Right lobe of liver (tissue), 6 donors: ENCODE measurements at regions not wholly inside any gene's neighbourhood (a gene's known extent, or its start where the extent isn't known, plus 50 kb on each side); places are given as distances from the start of the nearest gene placed in this dataset.

Experiments
- ATAC-seq, 4 donors: fragments of 200-7000 bp; cut with Tn5 transposase; one replicate each; pipeline ENCODE4 v1.9.1; 2020; ENCODE audit warnings: mild to moderate bottlenecking in 4 of 4, moderate library complexity in 4 of 4
- DNase-seq, 3 donors: peaks; one replicate each; pipeline ENCODE4 v3.0.0-alpha.2; 2020
- H3K27ac ChIP-seq, 3 donors: fragments of 200-600 bp; one replicate each; pipeline ENCODE4 v1.8.0; 2022
- H3K27me3 ChIP-seq, 2 donors: fragments of 200-600 bp; one replicate each; pipeline ENCODE4 v1.8.0; 2022
- H3K36me3 ChIP-seq, 4 donors: fragments of 200-600 bp; sonication (generic) in 1 of 4; one replicate each; pipeline versions ENCODE4 v1.5.1 to v1.8.0; 2017 to 2022; ENCODE audit warnings: control low read depth in 1 of 4
- H3K4me1 ChIP-seq, 4 donors: fragments of 200-600 bp; sonication (generic) in 1 of 4; one replicate each; pipeline versions ENCODE4 v1.5.1 to v1.8.0; 2017 to 2022; ENCODE audit warnings: control low read depth in 1 of 4
- H3K4me3 ChIP-seq, 3 donors: fragments of 200-600 bp; one replicate each; pipeline ENCODE4 v1.8.0; 2022
- H3K9me3 ChIP-seq, 4 donors: fragments of 200-600 bp; sonication (generic) in 1 of 4; one replicate each; pipeline versions ENCODE4 v1.5.1 to v1.8.0; 2017 to 2022; ENCODE audit warnings: control low read depth in 1 of 4
- CTCF ChIP-seq, 4 donors: fragments of 200-600 bp in 3 of 4; fragments of 450-650 bp in 1 of 4; IDR thresholded peaks; one replicate each; pipeline versions ENCODE4 v1.5.1 to v1.8.0; 2016 to 2022; ENCODE audit warnings: antibody characterized with exemption in 4 of 4, mild to moderate bottlenecking in 2 of 4
- POLR2A ChIP-seq: fragments of 450-650 bp; IDR thresholded peaks from one replicate; pipeline ENCODE4 v1.6.1; 2017; ENCODE audit warnings: antibody characterized with exemption, mild to moderate bottlenecking
- WGBS: methylation state at CpG from one replicate; pipeline ENCODE4 v1.1.6; 2018; ENCODE audit warnings: low coverage, low lambda C conversion rate; ENCODE audit not compliant: insufficient coverage; ENCODE audit errors: missing lambda C conversion rate; 5-methylcytosine and 5-hydroxymethylcytosine counted together
- intact Hi-C, 2 donors: fragments of 100-400 bp; cut with DNase I; formaldehyde crosslinking; loops; one replicate each; pipeline versions ENCODE4 v1.11.2 to v1.14.1; 2022
- donor health status: DM: no; HTN: yes; CAD: no.
- donor health status: DM: no; HTN: no; CAD: no.
- donor health status: DM: no; HTN: no; CAD: no.
- donor health status: DM: no; HTN: yes; CAD: no.
- donor health status: DM: no; HTN: yes; CAD: no.

GRCh38 chr10:43806831-43807640 lies 158.4 kb upstream of the ZNF32 start:
- no peaks in the 10 kb centered on the region for H3K27me3 ChIP-seq
- no peak overlapping the region for H3K4me3 ChIP-seq
- ATAC-seq (no peak), DNase-seq (no peak)
- no peak overlapping the region for H3K27ac ChIP-seq
- H3K36me3 ChIP-seq, result no peaks in the 10 kb centered on the region
- H3K4me1 ChIP-seq, result no peaks in the 10 kb centered on the region
- no peak for TF ChIP-seq CTCF (IDR thresholded peaks at IDR 0.05)
- TF ChIP-seq POLR2A, result no peak
- no peaks in the 10 kb centered on the region for H3K9me3 ChIP-seq
- intact Hi-C loops, result no loop called here
- WGBS, result 66% methylated on average over 3 of the region's 13 CpGs

- Histone ChIP-seq H3K27ac (no peak overlapping the region), H3K9me3 (no peaks in the 10 kb centered on the region), H3K36me3 (no peaks in the 10 kb centered on the region), H3K4me1 (no peaks in the 10 kb centered on the region), H3K27me3 (no peaks in the 10 kb centered on the region), H3K4me3 (no peak overlapping the region)
- no peak for ATAC-seq
- intact Hi-C loops, result no loop called here
- TF ChIP-seq POLR2A, result no peak
- 18% methylated on average over 3 of the region's 7 CpGs for WGBS
- DNase-seq, result no peak
These were observed 155.1 kb upstream of the ZNF32 start for GRCh38 chr10:43803791-43804190.

GRCh38 chr10:43802988-43803696 lies 154.5 kb upstream of the ZNF32 start:
- no peak overlapping the region for H3K27ac ChIP-seq
- H3K27me3 ChIP-seq, result no peaks in the 10 kb centered on the region
- DNase-seq (no peak), ATAC-seq (no peak)
- no peak for TF ChIP-seq POLR2A
- 55% methylated on average over 5 of the region's 6 CpGs for WGBS
- no peaks in the 10 kb centered on the region for H3K9me3 ChIP-seq
- no peaks in the 10 kb centered on the region for H3K36me3 ChIP-seq
- H3K4me3 ChIP-seq, result no peak overlapping the region
- H3K4me1 ChIP-seq, result no peaks in the 10 kb centered on the region
- intact Hi-C loops, result no loop called here

GRCh38 chr10:43801626-43802025 lies 152.9 kb upstream of the ZNF32 start:
- Histone ChIP-seq H3K9me3 (no peaks in the 10 kb centered on the region), H3K4me1 (no peaks in the 10 kb centered on the region)

GRCh38 chr10:43801140-43801539 lies 152.5 kb upstream of the ZNF32 start:
- Histone ChIP-seq H3K4me3 (no peak overlapping the region), H3K9me3 (no peaks in the 10 kb centered on the region), H3K36me3 (no peaks in the 10 kb centered on the region), H3K27ac (no peak overlapping the region), H3K27me3 (no peaks in the 10 kb centered on the region), H3K4me1 (no peaks in the 10 kb centered on the region)
- intact Hi-C loops, result no loop called here
- TF ChIP-seq CTCF (IDR thresholded peaks at IDR 0.05) (no peak), POLR2A (no peak)
- DNase-seq (no peak), ATAC-seq (no peak)
- 32% methylated on average over 4 of the region's 4 CpGs for WGBS

More at GRCh38 chr10:43801626-43802025, 152.9 kb upstream of the ZNF32 start:
- 78% methylated on average over 3 of the region's 3 CpGs for WGBS
- Histone ChIP-seq H3K36me3 (no peaks in the 10 kb centered on the region), H3K27me3 (no peaks in the 10 kb centered on the region), H3K27ac (no peak overlapping the region), H3K4me3 (no peak overlapping the region)
- no peak for TF ChIP-seq CTCF (IDR thresholded peaks at IDR 0.05)
- TF ChIP-seq POLR2A, result no peak
- ATAC-seq, result no peak
- DNase-seq, result no peak
- intact Hi-C loops, result no loop called here
